HG03575 (cell line): ENCODE measurements at regions not wholly inside any gene's neighbourhood (a gene's known extent, or its start where the extent isn't known, plus 50 kb on each side); places are given as distances from the start of the nearest gene placed in this dataset.

Experiments used
- ATAC-seq: cut with Tn5 transposase; IDR thresholded peaks from one replicate; pipeline ENCODE4 v1.9.1; 2021; ENCODE audit not compliant: unreplicated experiment, insufficient number of reproducible peaks, low FRiP score; ENCODE audit errors: extremely low read depth

DNA sequence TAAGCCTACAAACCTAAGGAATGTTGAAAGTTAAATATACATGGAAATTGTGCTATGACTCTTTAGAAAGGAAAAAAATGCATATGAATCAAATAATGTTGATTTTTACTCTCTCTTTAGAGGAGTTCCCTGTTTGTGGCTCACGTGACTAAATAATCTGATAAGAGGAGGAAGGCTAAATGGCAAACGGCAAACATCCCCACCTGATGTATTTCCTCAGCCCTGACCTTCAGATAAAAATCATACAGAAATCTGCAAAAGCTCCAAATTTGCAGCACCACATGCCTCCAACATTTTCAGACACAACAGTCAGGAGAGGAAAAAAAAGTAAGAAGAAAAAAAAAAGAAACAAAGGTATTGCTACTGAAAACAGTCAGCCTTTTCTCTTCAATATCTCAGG lies 423.0 kb upstream of the PSMD7 start:
- ATAC-seq = no peak

DNA sequence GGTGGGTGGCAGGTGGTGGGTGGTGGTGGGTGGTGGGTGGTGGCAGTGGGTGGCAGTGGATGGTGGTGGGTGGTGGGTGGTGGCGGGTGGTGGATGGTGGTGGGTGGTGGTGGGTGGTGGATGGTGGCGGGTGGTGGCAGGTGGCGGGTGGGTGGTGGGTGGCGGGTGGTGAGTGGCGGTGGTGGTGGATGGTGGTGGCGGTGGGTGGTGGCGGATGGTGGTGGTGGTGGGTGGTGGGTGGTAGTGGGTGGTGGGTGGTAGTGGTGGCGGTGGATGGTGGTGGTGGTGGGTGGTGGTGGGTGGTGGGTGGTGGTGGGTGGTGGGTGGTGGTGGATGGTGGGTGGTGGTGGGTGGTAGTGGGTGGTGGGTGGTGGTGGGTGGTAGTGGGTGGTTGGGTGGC lies 423.8 kb upstream of the PSMD7 start:
- no peak for ATAC-seq

DNA sequence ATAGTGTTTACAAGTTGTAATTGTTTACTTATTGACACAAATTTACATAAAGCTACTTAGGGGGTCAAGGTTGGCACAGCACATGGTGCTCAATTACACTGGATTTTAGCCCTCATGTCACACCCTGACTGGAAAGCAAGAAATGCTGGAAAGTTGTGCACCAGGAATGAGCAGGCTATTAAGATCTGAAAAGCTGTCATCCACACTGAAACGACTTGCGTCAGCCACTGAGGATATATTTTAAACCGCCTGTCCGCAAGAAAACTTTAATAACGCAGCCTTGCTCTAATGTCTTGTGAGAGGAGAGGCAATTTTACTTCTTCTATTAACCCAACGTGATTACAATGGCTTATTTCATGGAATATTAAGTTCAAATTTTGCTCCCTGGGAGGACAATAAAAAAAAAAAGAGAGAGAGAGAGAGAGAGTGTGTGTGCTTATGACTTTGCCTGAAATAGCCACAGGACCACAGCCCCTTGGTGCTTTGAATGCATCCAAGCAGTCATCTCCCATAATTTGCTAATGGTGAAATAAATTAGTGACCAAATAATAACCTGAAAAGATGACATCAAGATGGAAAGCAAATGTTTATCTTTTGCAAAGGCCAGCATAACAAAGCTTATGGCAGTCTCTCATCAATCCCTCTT lies 425.4 kb upstream of the PSMD7 start:
- no peak for ATAC-seq

DNA sequence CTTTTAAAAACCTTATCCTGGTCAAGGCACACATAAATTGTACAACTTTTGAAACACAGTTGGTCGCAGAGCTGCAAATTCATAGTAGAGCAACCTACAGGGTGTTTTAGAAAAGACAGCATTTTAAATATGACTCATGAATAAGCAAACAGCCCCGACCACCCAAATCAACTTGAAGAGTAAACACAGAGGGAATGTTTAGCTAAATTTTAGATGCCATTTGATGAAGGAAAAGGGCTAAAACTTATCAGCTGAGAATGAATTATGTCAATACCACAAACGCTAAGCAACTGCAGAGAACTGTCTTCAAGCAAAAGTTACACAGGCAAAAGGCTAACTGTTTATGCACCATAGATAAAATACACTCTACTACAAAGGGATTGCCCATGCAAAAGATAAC lies 427.5 kb upstream of the PSMD7 start:
- no peak for ATAC-seq

GRCh38 chr16:73864868-73865267 lies 431.7 kb upstream of the PSMD7 start:
- no peak for ATAC-seq

DNA sequence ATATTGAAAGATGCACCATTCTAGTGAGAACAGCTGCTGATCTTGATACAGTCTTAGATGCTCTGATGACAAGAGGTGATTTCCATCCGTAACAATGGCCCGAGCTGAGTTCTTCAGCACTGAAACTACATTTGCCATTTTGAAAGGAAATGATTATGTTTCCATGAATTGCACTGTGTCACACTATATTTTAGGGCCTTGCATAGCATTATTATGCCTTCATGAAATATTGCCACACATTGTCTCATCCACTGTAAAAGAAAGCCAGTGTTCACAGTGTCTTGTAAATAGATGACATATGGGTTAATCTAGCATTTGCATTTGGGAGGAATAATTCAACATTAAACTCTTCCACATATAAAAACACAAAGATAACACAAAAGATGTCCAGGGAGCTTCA lies 438.3 kb upstream of the PSMD7 start:
- ATAC-seq = no peak

GRCh38 chr16:73853968-73854367 lies 442.6 kb upstream of the PSMD7 start:
- ATAC-seq = no peak

- no peak for ATAC-seq
These were observed 444.1 kb upstream of the PSMD7 start for GRCh38 chr16:73852561-73852960.

GRCh38 chr16:73848993-73849392 lies 447.6 kb upstream of the PSMD7 start:
- ATAC-seq = no peak

GRCh38 chr16:73847090-73847489 lies 449.5 kb upstream of the PSMD7 start:
- no peak for ATAC-seq

GRCh38 chr16:73846356-73846755 lies 450.3 kb upstream of the PSMD7 start:
- ATAC-seq = no peak

GRCh38 chr16:73846007-73846330 lies 450.6 kb upstream of the PSMD7 start:
- ATAC-seq = no peak

GRCh38 chr16:73845238-73846006 lies 451.2 kb upstream of the PSMD7 start:
- ATAC-seq = no peak

GRCh38 chr16:73840728-73841127 lies 455.9 kb upstream of the PSMD7 start:
- ATAC-seq = no peak

DNA sequence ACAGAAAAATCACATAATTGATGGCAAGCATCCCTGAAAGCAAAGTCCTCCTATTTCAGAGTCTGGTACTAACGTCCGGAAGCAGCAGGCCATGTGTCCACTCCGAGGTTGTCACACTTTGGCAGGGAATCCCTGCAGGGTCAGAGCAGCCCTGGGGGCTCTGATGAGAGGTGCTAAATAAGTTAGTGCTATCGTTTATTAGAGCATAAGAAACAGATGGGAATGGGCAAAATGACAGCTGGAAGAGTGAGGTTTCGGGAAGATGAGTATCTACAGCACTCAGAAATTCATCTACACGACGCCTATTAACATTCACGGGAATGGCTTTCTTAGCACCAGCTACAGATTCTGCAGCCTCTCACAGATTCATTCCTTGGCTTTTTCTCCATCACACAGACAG lies 465.4 kb upstream of the PSMD7 start:
- no peak for ATAC-seq

- no peak for ATAC-seq
These were observed 473.3 kb upstream of the PSMD7 start for GRCh38 chr16:73823205-73823849.

GRCh38 chr16:73817526-73818324 lies 478.9 kb upstream of the PSMD7 start:
- no peak for ATAC-seq

- ATAC-seq = no peak
These were observed 483.1 kb upstream of the PSMD7 start for GRCh38 chr16:73813527-73813926.

DNA sequence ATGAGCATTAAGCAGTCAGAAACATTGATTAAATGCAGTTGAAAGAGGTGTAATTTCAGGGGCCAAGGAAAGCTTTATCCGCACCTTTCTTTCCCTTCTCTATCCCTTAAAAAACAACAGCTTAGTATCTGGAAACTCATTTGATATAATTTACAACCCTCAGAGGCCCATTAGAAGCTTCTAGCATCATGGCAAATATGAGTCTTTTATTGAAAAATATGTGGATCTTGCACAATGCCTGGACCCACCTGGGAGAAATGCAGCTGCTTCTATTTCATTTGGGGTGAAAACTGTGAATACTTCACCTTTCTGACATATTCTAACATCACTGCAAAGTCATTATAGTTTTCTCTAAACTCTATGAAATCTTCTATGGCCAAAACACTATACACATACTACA lies 492.2 kb upstream of the PSMD7 start:
- no peak for ATAC-seq

DNA sequence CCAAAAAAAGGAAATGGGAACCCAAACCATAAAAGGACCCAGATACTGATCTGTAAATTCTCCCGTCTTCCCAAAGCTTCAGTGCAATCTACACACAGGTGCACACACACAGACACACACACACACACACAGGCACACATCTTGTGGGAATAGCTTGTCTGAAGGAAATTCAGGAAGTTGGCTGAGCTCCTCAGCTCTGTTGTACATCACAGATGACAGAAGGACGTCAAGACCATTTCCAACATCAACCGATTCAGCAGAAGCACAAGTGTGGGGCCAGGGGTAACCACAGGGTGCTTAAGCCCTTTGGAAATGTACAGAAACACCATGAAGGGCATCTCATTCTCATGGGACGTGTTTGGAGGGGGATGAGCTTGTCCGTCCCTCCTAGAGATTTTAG lies 498.1 kb upstream of the PSMD7 start:
- ATAC-seq = no peak
